ENCODE measurements at regions not wholly inside any gene's neighbourhood (a gene's known extent, or its start where the extent isn't known, plus 50 kb on each side); places are given as distances from the start of the nearest gene placed in this dataset.

- TF ChIP-seq ZNF274 (IDR thresholded peaks at IDR 0.05; ENCODE audit: low read depth, low read length) (no peak), YY1 (IDR thresholded peaks at IDR 0.05; ENCODE audit: insufficient read depth, insufficient read length) (no peak), SUZ12 (IDR thresholded peaks at IDR 0.05; ENCODE audit: extremely low read depth, insufficient read depth, insufficient read length) (no peak)
Observed at GRCh38 chr1:29575826-29576225, 339.5 kb downstream of the PTPRU start.

Measured in NT2/D1 (cell line).